Jurkat, Clone E6-1 (cell line): ENCODE measurements at regions not wholly inside any gene's neighbourhood (a gene's known extent, or its start where the extent isn't known, plus 50 kb on each side); places are given as distances from the start of the nearest gene placed in this dataset.

ENCODE experiments used
- DNase-seq: peaks from one replicate; pipeline ENCODE4 v3.0.0-alpha.2; 2011; ENCODE audit warnings: low read depth, low spot score
- H3K4me3 ChIP-seq: 2 replicates; pipeline ENCODE4 v1.5.1; 2011; ENCODE audit warnings: mild to moderate bottlenecking, low read length, control low read depth, moderate library complexity

DNA sequence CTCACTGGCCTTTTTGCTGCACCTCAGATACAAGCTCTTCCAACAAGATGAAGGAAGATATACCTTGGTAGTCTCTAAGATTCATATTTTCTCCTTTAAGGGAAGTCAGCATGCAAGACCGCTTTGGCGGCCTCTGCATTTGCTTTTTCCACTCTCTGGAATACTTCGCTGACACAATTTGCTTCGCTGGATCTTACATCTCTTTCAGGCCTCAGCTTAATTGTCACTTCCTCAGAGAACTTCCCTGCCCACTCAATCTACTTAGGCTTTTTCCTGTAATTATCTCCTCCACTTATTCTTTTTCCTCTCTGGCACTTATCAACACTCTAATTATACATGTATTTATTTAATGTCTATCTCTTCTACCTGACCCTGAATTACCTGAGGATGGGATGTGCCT lies 1131.1 kb upstream of the WWC1 start:
- no peak overlapping the region for H3K4me3 ChIP-seq
- DNase-seq, result no peak

DNA sequence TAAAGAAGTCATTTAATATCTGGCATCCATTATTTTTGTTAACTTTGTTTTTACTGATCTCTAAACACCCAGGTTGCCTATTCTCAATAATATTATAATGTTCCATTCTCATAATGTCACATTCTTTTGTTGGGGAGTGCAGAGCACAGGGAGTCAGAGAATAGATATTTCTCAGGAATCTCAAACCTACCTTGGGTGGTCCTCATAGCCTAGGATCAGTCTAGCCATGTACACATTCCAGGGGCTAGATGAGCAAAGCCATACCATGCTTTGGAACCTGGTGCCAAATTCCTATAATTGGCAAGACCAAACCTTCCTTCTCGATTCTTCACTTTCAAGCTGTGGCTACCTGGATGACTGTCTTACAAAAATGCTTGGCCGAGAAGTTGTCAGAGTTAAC lies 1124.7 kb upstream of the WWC1 start:
- DNase-seq, result no peak
- no peak overlapping the region for H3K4me3 ChIP-seq

DNA sequence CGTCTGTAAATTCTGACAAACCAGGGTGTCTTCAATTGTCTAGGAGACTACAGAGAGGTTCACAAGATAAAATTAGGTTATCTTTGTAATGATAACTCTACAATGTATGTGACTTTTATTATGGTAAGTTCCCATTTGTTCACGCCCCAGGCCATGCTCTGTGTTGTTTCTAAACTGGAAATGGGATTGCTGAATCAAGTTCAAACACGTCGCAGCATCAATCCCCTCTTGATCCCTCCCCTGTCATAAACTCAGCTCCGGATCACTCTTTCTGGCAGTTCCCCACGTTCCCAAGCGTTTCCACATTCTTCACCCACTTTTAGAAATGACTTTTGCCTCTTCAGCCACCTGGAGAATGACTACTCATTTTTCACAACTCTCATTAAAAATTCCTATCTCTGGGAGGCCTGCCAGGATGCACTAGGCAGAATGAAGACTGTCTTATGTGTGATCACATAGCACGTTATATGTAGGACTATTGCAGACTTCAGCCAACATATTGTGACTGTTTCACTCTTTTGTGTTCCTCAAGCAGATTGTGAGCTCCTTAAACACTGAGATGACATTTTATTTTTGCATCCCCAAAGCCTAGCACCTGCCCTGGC lies 1124.2 kb upstream of the WWC1 start:
- DNase-seq, result no peak
- no peak overlapping the region for H3K4me3 ChIP-seq

DNA sequence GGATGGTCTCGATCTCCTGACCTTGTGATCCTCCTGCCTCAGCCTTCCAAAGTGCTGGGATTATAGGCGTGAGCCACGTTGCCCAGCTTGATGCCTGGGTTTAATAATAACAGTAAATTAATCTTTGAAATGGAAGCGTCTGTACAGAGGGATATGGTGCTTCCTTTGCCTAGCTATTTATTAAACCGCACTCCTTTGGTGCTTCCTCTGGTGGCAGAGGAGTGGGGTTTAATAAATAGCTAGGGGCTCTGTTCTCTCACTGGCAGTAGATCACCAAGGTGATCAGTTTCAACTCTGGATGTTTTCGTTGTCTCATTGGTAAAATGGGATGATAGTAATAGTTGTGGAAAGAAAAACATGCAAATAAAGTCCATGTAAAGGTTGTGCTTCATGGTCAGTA lies 1122.5 kb upstream of the WWC1 start:
- H3K4me3 ChIP-seq, result no peak overlapping the region
- no peak for DNase-seq

DNA sequence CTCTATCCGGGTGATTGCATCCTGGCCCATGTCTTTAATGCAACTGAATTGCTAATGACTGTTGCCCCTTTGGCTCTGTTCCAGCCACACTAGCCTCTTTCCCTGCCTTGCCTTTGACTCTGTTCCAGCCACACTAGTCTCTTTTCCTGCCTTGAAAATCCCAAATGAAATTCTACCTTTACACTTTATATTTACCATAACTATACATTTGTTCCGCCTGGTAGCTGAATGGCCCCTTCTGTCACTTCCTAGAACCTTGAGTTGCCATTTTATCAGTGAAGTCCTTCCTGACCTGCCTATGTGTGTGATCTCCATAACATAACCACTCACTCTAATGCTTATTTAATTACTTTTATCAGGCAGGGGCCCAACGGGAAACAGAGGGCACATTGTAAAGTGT lies 1120.4 kb upstream of the WWC1 start:
- DNase-seq, result no peak
- no peak overlapping the region for H3K4me3 ChIP-seq

DNA sequence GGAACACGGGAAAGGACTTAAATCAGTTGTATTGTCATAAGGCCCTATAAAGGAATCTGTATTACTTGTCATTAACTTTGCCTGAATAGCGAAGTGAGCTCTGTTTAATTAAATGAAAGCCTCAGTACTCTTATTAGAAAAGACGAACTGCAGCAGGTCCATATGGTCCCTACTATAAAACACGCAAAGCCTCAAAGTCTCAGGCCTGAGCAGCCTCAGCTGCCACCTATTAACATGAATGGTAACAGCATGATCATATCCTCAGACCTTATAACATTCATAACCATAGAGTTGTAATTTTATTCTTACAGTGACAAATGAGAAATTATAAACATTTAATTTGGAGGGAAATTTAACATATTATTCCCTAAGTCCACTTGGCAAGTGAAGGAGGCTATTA lies 1113.7 kb upstream of the WWC1 start:
- DNase-seq, result no peak
- no peak overlapping the region for H3K4me3 ChIP-seq

DNA sequence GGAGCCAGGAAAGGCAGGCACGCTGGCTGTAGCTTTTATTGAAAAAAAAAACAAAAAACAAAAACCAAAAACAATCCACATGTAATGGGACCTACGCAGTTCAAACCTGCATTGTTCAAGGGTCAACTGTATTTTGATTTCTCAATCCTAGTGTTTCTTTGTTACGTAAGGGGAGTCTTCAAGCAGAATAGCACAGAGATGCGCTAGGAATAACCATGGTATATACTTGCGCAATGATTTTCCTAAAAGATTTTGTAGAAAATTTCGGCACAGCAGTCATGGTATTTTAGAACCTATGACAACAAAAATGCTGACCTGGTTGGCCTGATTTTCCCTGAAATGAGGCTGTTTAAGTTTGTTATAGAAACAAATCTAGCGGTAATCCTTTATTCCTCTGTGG lies 1110.5 kb upstream of the WWC1 start:
- no peak for DNase-seq
- H3K4me3 ChIP-seq, result no peak overlapping the region

DNA sequence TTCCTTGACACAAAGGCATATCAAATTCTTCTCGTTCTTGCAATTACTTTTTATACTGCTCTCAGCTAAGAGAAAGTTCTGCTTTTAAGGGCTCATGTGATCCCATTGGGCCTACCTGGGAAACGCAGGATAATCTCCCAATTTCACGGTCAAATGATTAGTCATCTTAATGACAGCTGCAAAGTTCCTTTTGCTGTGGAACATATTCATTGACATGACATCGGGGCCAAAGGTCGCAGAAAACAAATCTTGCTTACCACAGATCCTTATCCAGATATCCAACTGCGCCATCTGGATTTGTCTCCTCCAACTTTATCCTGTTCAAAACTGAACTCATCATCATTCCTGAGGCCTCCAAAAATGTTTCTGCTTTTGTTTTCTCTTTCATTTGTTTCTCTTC lies 1085.6 kb upstream of the WWC1 start:
- no peak overlapping the region for H3K4me3 ChIP-seq
- DNase-seq, result no peak

DNA sequence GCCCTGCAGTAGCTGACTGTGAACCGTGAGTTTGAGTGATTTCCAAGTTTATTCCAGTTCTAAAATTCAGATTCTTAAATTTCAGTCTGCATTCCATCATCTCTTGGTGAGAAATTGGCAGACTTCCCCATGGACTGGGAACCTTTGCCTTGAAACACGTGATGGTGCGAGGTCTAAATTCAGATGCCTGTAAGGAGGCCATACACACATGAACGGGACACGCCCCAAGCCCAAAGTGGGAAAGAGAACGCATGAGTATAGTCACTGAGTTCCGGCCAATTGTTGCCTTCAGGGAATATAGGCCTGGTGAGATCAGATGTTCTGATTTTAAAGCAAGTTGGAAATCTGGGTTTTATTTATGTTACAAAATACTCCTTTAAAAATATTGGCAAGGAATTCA lies 1084.4 kb upstream of the WWC1 start:
- no peak for DNase-seq
- H3K4me3 ChIP-seq, result no peak overlapping the region

DNA sequence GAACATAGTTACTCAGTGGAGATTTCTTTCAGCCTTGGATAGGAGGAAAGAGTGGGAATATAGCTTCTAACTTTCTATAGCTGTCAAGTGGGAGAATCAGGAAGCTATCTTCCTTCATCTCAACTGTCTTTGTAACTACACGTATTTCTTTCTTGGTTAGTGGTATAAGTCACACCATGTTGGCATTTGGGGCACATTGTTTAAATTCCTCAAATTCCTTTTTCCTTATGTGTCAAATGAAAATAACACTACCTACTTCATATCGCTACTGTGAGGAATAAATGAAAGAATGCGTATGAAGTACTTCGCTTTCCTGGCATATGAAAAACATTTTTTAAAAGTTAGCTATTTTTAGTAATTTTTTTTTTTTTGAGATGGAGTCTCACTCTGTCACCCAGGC lies 1082.5 kb upstream of the WWC1 start:
- H3K4me3 ChIP-seq, result no peak overlapping the region
- no peak for DNase-seq

DNA sequence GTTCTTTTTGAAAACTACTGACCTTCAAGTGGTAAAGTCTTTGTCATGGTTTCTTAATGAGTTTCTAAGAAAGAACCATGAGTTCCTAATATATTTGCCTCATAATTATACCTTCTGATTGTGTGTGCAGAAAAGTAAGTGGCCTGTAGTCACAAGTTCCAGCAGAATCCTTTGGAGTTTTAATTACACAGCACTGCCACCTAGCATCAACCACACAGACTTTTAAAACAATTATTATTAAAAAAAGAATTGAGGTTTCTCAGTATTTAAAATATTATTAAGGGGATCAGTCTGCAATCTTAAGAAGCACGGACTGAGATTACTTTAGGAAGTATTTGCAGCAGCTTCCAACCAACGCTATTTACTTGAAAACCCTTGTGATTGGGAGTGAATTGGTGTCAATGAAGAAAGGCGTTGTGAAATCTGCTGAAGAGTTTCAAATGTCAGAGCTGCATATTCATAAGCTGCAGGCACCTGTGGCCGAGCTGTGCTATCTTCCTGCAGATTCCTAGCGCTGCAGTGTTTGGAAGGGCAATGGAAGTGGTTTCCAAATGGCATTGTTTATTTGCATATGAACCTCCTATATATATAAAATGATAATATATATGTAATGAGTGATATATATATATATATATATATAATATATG lies 1074.2 kb upstream of the WWC1 start:
- no peak overlapping the region for H3K4me3 ChIP-seq
- no peak for DNase-seq

DNA sequence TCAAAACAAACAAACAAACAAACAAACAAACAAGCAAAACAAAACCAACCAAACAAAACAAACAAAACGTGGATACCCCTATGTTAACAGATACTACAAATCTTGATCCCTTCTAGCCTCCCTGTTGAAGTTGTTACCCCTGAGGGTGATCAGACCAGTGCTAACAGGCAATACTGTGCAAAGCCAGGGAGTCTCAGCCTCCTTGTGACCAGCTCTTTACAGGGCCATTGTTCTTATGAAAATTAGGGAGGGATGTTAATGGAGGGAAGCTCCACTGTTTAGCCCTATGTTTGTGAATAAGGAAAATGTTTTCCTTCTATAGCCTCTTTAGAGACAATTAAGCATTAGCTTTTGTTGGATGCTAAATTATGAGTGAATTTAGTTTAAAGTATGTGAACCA lies 1072.1 kb upstream of the WWC1 start:
- DNase-seq, result no peak
- no peak overlapping the region for H3K4me3 ChIP-seq

DNA sequence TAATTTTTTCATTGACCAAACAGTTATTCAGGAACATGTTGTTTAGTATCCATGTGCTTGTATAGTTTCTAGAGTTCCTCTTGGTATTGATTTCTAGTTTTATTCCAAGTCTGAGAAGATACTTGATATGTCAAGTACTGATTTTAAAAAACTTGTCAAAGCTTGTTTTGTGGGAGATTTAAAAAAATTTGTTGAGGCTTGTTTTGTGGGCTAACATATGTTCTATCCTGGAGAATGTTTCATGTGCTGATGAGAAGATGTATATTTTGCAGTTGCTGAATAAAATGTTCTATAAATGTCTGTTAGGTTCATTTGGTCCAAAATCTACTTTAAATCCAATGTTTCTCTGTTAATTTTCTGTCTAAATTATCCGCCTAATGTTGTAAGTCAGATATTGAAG lies 1065.1 kb upstream of the WWC1 start:
- no peak for DNase-seq
- H3K4me3 ChIP-seq, result no peak overlapping the region

DNA sequence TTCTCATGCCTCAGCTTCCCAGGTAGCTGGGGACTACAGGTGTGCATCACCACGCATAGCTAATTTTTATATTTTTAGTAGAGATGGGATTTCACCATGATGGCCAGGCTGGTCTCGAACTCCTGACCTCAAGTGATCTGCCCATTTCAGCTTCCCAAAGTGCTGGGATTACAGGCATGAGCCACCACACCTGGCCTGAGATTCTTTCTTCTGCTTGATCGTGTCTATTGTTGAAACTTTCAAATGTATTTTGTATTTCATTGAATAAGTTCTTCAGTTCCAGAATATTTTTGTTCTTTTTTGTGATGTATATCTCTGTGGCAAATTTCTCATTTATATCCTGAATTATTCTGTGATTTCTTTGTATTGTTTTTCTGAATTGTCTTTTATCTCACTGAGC lies 1063.3 kb upstream of the WWC1 start:
- no peak for DNase-seq
- H3K4me3 ChIP-seq, result no peak overlapping the region

DNA sequence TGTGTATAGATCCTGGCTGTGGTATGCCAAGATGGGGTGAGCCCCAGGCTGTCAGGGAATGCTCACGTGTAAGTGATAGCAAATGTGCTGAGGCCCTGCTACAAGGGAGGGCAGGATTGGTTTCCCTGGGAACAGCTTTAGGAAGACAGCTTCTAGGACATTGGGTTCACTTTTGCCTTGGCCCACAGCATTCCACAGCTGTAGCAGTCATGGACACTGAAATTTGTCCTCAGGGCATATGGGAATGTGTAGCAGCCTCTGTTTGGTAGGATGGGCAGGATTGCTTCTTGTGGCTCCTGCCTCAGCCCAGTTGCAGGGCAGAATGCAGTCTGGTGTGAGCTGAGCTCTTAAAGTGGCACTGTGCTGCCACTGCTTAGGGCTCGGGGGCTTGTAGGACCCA lies 1061.7 kb upstream of the WWC1 start:
- H3K4me3 ChIP-seq, result no peak overlapping the region
- DNase-seq, result no peak

DNA sequence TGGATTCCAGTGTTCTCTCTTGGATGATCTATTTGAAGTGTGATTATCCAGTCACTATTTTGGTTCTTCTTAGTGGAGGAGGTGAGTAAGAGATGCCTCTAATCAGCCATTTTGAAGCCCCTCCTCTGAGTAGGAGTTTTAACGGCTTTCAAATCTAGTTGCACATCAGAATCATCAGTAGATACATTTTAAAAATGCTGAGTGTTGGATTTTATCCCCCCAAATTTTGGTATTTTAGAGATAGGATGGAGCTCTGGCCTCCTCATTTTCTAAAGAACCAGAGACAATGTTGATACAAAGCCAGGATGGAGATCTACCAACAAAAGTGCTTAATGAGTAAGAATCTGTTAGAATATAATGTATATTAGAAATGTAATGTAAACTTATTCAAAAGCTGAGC lies 1061.0 kb upstream of the WWC1 start:
- no peak overlapping the region for H3K4me3 ChIP-seq

DNA sequence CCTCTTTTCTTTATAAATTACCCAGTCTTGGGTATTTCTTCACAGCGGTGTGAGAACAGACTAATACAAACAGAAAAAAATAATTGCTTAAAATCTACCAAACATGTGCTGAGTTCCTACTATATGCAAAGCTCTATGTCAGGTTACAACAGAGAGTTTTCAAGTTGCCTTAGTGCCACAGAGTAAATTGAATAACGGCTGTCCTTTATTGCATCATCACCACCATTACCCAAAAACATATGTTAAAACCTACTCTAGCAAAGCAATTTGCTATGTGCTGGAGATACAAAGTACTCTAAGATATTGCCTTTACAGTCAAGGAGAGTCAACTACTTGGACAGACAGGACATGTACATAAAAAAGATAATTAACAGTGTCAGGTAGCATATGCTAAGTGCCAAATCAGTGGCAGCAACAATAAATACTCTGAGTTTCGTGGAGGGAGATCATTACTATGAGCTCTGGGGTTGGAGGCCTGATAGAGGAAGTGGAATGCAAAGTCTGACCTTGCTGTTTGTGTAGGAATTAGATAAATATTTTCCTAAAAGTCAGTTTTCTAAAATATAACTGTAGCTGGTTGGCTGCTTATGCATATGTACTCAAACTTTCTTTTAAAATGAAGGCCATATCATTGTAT lies 1058.7 kb upstream of the WWC1 start:
- H3K4me3 ChIP-seq, result no peak overlapping the region
- DNase-seq, result no peak

More for the DNA sequence above, 1061.0 kb upstream of the WWC1 start:
- no peak for DNase-seq

DNA sequence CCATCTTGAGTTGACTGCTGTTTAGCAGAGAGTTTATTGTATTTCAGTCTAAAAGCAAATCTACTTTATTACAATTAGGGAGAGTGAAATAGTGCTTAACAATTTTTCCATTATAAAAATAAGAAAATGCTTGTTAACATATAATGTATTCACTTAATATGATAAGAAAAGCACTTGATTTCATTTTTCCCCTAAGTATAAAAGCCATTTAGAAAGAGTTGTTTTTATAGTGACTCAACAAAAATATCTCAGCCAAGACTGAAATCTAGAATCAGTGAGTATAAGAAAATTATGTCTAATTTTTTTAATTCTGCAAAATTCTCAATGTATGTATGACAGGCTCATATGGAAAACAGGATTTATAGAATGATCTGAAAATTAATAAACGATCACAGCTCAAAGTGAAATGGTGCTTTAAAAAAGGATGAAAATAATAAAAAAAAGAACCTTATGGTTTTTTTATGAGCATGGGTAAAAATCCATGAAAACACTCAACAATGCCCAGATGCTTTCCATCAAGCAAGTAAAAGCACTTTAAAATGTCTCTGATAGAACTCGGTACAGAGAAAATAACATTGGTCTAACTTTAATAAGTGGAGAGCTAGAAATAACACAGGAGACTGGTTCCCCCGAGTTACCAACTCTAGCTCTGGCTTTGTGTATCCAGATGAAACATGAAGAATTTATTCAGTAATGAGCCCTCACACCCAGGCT lies 1057.8 kb upstream of the WWC1 start:
- DNase-seq, result no peak

DNA sequence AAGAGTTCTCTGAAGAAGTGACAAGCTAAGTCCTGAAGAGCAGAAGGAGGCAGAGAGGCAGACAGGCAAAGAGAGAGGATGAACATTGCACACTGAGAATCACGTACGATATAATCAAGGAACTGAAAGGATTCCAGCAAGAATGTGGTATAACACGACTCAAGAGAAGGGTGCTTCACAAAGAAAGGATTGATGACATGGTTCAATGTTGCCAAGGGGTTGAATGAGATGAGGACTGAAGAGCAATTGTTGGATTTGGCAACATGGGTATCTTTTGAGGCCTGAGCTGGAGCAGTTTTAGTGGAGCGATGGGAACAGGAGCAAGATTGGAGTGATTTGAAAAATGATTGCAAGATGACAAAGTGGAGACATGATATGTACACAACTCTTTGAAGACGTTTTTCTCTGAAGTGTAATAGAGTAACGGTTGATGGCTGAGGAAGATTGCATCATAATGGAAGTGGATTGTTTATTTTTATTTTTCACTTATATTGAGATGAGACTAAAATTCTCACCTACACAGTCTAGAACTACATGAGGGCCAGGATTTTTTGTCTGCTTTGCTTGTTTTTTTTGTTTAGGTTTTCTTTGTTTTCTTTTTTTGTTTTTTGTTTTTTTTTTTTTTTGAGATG lies 1049.9 kb upstream of the WWC1 start:
- DNase-seq, result no peak
- no peak overlapping the region for H3K4me3 ChIP-seq

More for the DNA sequence above, 1057.8 kb upstream of the WWC1 start:
- no peak overlapping the region for H3K4me3 ChIP-seq

DNA sequence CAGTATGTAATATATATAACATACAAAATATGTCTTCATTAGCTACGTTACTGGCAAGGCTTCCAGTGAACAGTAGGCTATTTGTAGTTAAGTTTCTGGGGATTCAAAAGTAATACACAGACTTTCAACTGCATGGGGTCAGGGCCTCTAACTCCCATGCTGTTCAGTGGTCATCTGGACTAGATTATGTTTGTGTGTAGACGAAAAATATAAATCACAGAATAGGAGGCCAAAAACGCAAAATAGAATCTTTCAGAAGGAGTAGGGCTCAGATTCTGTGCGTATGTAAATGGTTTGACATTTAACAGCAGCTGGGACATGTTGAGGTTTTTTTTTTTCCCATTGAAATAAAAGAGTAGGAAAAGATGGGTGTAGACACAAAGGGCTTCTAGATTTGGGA lies 1048.7 kb upstream of the WWC1 start:
- H3K4me3 ChIP-seq, result no peak overlapping the region
- DNase-seq, result no peak
